Muscle layer of colon (tissue), 2 donors: ENCODE measurements at regions not wholly inside any gene's neighbourhood (a gene's known extent, or its start where the extent isn't known, plus 50 kb on each side); places are given as distances from the start of the nearest gene placed in this dataset.

Experiments
- H3K27ac ChIP-seq: one replicate; pipeline ENCODE4 v1.7.0; 2013; ENCODE audit warnings: low read depth, mild to moderate bottlenecking, low read length, moderate library complexity
- H3K27me3 ChIP-seq, 2 donors: one replicate each; pipeline ENCODE4 v1.7.0; 2013; ENCODE audit warnings: low read length in 2 of 2, mild to moderate bottlenecking in 2 of 2; ENCODE audit not compliant: insufficient read depth in 2 of 2, control insufficient read depth in 1 of 2
- H3K36me3 ChIP-seq: one replicate; pipeline ENCODE4 v1.7.0; 2013; ENCODE audit warnings: mild to moderate bottlenecking, low read length; ENCODE audit not compliant: insufficient read depth
- H3K4me1 ChIP-seq: one replicate; pipeline ENCODE4 v1.7.0; 2013; ENCODE audit warnings: mild to moderate bottlenecking, low read length; ENCODE audit not compliant: insufficient read depth
- H3K4me3 ChIP-seq, 2 donors: one replicate each; pipeline ENCODE4 v1.7.0; 2013; ENCODE audit warnings: low read length in 2 of 2, low read depth in 1 of 2, mild to moderate bottlenecking in 1 of 2, moderate library complexity in 1 of 2
- H3K9ac ChIP-seq: one replicate; pipeline ENCODE4 v1.7.0; 2013; ENCODE audit warnings: low read length
- H3K9me3 ChIP-seq: one replicate; pipeline ENCODE4 v1.7.0; 2013; ENCODE audit warnings: mild to moderate bottlenecking, low read length
- donor health status: abdominal sarcoma.
- donor health status: Adenocarcinoma of cecum.

DNA sequence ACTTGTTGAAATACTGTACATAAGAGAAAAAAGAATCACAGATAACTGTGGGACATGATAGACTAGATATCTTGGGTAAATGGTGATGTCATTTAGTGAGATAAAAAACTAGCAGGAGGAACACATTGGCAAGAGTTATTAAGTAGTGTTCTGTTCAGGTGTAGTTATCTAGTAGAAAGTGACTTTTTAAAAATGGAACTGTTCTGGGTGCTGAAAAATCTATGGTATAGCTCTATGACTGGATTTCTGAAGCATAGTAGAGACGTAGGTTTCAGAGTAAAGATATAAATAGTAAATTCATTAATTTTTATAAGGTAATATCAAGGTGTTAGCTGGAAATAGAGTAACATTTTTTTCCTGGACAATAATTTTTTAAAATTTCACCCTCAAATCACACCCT, 225.1 kb upstream of the UGT8 start:
- Histone ChIP-seq H3K4me1 (no peaks in the 10 kb centered on the region), H3K27ac (no peak overlapping the region), H3K36me3 (no peaks in the 10 kb centered on the region), H3K9ac (no peak overlapping the region), H3K4me3 (no peak overlapping the region), H3K9me3 (no peaks in the 10 kb centered on the region), H3K27me3 (no peaks in the 10 kb centered on the region)

DNA sequence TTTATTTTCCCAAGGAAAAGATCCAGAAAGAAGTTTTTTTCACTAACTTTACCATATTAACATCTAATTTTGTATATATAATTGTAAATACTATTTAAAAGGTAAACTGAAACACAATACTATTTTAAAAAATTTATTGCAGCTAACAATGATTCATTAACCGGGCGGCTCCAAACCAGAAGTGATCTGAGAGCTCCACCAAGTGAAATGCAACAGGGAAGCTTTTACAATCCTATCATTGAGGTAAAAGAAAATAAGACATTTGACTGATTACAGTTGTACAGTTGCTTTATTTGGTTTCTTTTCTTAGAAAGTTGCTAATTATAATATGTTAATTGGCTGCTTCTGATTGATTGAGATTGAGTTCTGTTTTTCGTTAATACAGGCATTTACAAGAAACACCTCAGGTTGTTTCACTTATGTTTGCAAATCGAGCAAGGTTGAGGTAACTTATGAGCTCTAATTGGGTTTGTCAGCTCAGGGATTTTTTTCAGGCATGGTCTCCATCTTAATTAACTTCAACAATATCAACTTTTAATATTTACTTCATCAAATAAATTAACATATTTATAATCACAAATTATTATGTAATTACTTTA, 220.2 kb upstream of the UGT8 start:
- H3K36me3 ChIP-seq, result no peaks in the 10 kb centered on the region
- H3K27ac ChIP-seq, result no peak overlapping the region
- H3K9ac ChIP-seq, result no peak overlapping the region

DNA sequence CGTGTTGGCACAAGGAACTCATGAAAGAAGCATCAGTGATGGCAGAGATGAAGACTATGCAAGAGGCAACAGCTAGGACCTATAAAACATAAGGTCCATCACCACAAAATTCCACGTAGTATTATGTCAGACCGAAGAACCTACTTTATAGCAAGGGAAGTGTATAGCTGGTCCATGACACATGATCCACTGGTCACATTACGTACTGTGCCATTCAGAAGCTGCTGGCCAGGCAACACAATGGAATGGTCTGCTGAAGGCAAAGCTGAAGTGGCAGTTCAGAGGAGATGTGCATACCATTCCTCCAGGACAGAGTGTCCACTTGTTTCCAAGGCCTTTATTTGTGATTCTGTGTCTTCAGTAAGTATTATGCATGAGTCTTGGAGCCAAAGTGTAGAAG, 215.5 kb upstream of the UGT8 start:
- no peaks in the 10 kb centered on the region for H3K36me3 ChIP-seq
- no peak overlapping the region for H3K27ac ChIP-seq
- H3K27me3 ChIP-seq, result no peaks in the 10 kb centered on the region
- H3K4me3 ChIP-seq, result no peak overlapping the region
- H3K9me3 ChIP-seq, result no peaks in the 10 kb centered on the region
- H3K9ac ChIP-seq, result no peak overlapping the region
- no peaks in the 10 kb centered on the region for H3K4me1 ChIP-seq

More for the DNA sequence above, 220.2 kb upstream of the UGT8 start:
- Histone ChIP-seq H3K4me3 (no peak overlapping the region), H3K4me1 (no peaks in the 10 kb centered on the region), H3K9me3 (no peaks in the 10 kb centered on the region), H3K27me3 (no peaks in the 10 kb centered on the region)

DNA sequence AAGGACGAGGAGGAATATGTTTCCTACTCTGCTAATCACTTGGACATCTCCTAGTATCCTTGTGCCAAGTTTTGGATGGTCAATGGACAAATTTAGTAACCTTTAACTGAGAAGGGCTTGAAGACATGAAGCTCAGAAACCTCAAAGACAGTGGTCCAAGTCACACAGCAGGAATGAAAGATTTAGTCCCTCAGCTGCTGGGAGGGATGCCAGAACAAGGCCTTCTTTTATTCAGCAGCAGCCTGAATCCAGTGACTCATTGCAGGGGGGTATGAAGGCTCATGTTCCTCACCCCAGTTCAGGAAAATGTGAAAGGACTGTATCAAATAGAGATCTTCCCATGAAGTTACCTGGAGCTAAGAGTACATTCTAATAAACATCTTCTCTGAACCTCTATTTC, 214.9 kb upstream of the UGT8 start:
- H3K27ac ChIP-seq, result no peak overlapping the region
- H3K36me3 ChIP-seq, result no peaks in the 10 kb centered on the region
- no peaks in the 10 kb centered on the region for H3K27me3 ChIP-seq
- no peaks in the 10 kb centered on the region for H3K9me3 ChIP-seq
- no peak overlapping the region for H3K9ac ChIP-seq
- H3K4me3 ChIP-seq, result no peak overlapping the region
- no peaks in the 10 kb centered on the region for H3K4me1 ChIP-seq

DNA sequence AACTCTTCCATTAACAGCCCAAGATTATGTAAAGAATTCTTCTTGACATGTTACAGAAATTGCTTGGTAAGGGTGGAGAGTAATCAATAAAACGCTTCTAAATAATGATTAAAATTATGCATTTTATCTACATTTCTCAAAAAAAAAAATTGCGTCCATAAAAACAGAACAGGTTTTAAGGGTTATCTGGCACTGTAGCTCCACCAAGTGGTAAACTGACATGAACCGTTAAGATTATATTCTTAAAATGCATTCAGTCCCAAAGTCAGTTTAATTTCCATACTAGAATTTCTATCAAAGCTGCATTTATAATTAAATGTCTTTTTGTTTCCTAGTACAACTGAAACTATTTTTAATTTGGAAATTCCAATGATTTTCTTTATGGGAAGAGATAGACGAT, 214.0 kb upstream of the UGT8 start:
- no peak overlapping the region for H3K27ac ChIP-seq
- no peak overlapping the region for H3K4me3 ChIP-seq
- no peaks in the 10 kb centered on the region for H3K27me3 ChIP-seq
- no peaks in the 10 kb centered on the region for H3K4me1 ChIP-seq
- H3K9ac ChIP-seq, result no peak overlapping the region
- H3K36me3 ChIP-seq, result no peaks in the 10 kb centered on the region
- no peaks in the 10 kb centered on the region for H3K9me3 ChIP-seq

DNA sequence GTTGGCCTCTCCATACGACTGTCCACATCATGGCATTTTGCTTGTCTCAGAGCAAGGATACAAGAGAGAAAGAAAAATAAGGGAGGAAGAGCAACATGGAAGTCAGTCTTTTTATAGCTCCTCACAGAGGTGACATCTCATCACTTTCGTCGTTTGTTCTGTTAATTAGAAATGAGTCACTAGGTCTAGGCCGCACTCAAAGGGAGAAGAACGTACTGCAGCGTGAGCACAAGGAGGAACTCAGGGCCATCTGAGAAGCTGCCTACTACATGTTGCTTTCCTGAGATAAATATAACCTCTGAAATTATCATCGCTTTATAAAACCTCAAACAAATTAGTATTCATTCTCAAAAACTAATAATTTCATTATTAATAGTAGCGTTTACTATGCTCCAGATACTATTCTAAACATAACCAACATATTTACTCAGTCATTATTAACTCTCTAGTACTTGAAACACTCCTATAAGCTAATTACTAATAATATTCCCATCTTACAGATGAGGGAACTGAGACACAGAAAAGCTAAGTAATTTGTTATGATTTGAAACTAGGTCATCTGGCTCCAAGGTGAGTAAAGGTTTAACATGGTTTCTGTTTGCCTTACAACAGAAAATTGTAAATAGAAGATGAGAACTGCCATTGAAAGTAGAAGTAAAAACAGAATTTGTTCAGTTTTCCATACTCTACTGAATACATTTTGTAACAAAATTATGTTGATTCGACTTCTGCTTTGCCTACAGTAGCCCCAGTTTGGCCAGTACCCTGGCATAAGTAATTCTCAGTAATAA, 213.2 kb upstream of the UGT8 start:
- Histone ChIP-seq H3K4me1 (no peaks in the 10 kb centered on the region), H3K9ac (no peak overlapping the region), H3K36me3 (no peaks in the 10 kb centered on the region), H3K4me3 (no peak overlapping the region), H3K27ac (no peak overlapping the region), H3K9me3 (no peaks in the 10 kb centered on the region), H3K27me3 (no peaks in the 10 kb centered on the region)

DNA sequence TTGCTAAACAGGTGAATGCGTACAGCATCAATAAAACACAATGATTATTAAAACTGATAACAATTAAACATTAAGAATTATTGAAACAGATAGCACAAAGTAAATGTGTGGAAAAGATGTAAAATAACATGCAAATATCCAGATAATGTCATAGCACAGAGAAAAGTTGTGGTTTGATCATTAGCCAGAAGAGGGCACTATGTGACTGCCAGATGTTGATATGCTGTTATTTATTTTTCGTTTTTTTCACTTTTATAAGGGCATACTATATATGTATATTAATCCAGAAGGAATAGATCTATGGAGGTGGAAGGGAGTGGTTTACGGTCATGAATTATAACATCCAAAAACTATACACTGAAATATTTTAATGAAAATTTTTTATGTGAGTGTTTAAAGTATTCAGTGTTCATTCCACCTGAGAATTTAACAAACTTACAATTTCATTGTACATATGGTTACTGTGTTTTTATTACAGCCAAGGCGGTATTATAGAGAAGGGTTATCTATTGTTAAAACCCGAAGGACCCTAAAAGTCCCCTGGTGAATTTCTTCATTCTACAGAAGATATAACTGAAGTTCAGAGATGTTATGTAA, 211.9 kb upstream of the UGT8 start:
- no peaks in the 10 kb centered on the region for H3K36me3 ChIP-seq
- H3K4me3 ChIP-seq, result no peak overlapping the region
- H3K27ac ChIP-seq, result no peak overlapping the region
- H3K27me3 ChIP-seq, result no peaks in the 10 kb centered on the region
- no peaks in the 10 kb centered on the region for H3K4me1 ChIP-seq
- H3K9me3 ChIP-seq, result no peaks in the 10 kb centered on the region
- H3K9ac ChIP-seq, result no peak overlapping the region

DNA sequence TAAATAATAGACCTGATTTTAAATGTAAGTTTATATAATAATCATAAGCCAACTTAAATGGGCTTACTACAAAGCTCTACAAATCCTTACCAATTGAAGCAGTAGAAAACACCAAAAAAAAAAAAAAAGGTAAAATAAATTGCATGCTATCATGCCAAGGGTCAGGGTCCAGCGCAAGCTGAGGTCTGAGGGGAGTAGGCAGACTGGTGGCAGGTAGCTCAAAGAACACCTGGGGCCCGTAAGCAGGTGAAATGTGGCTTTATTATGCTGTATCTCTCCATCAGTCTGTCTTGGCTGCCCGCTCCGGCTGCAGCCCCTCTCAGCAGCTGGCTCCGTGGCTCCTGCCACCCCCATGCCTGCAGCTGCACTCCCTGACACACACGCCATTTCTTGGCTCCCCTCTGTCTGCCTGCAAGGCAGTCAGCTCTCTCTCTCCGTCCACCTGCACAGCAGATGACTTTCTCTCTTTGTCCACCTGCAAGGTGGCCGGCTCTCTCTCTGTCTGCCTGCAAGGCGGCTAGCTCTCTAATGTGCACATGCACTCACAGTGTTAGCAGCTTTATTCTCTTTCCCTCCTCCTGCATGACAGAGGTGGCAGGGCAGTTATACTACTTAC, 209.4 kb upstream of the UGT8 start:
- H3K4me3 ChIP-seq, result no peak overlapping the region
- no peaks in the 10 kb centered on the region for H3K9me3 ChIP-seq
- no peaks in the 10 kb centered on the region for H3K27me3 ChIP-seq
- H3K9ac ChIP-seq, result no peak overlapping the region
- no peak overlapping the region for H3K27ac ChIP-seq
- H3K36me3 ChIP-seq, result no peaks in the 10 kb centered on the region
- H3K4me1 ChIP-seq, result no peaks in the 10 kb centered on the region

DNA sequence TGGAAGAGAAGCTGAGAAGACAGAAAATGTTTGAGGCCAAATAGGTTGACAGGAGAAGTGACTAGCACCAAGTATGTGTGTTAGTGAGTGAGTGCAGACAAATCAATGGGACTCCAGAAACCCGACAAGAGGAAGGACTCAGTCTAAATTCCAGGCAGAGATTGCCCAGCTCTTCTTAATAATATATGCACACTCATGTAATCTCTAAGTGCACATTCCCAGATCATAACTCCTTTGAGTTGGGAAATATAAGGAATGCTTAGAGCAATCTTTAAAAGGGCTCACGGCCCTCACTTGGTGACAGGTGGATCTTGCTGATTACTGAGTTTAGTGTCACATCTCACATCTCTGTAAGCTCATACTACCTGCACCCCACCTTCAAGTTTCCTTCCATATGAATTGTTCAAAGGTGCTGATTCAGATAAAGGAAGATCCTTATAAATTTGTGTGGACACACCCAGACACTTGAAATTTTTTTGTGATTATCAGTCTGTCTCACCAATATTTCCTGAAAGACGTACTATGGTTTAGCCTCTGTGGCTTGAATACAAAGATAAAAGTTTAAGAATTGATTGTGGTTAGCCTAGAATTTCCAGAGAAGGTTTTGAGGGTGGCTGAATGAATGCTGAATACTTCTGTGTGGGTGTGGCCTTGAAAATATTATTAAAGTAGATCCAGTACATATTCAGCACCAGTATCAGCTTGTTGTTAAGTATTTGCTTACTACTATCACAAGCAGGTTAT, 205.1 kb upstream of the UGT8 start:
- no peaks in the 10 kb centered on the region for H3K4me1 ChIP-seq
- H3K27me3 ChIP-seq, result no peaks in the 10 kb centered on the region
- no peaks in the 10 kb centered on the region for H3K36me3 ChIP-seq
- no peak overlapping the region for H3K4me3 ChIP-seq
- no peaks in the 10 kb centered on the region for H3K9me3 ChIP-seq
- H3K27ac ChIP-seq, result no peak overlapping the region
- H3K9ac ChIP-seq, result no peak overlapping the region

DNA sequence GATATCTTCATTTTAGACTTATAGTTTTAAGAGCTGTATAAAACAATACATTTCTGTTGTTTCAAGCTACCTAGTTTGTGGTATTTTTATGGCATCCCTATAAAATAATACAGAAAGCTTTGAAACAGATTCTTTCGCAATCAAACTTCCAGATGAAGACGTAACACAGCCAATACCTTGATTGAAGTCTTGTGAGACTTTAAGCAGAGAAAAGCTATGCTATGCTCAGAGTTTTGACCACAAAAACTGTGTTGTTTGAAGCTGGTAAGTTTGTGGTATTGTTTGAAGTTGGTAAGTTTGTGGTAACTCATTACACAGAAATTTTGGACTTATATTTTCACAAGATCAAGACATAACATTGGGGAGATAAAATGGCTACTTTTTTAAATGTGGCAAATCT, 201.8 kb upstream of the UGT8 start:
- H3K9me3 ChIP-seq, result no peaks in the 10 kb centered on the region
- H3K36me3 ChIP-seq, result no peaks in the 10 kb centered on the region
- H3K4me3 ChIP-seq, result no peak overlapping the region
- no peaks in the 10 kb centered on the region for H3K27me3 ChIP-seq
- H3K4me1 ChIP-seq, result no peaks in the 10 kb centered on the region
- H3K27ac ChIP-seq, result no peak overlapping the region
- H3K9ac ChIP-seq, result no peak overlapping the region

DNA sequence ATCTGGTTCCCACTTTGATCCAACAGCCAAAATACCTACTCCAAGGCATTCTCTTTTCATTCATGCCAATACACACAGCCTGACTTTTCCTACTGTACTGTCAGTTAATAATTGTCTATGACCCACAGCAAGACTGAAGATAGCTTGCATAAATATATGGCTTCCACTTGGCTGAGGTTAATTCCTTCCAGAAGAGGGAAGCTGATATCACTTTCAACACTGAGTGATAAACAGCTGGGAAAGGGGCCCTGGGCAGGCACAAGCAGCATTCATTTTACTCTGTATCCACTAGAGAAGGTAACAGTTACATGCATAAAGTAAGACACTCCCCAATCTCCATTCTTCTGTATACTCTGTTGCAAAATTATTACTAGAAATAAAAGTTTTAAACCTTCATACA, 200.2 kb upstream of the UGT8 start:
- Histone ChIP-seq H3K27ac (no peak overlapping the region), H3K9ac (no peak overlapping the region), H3K36me3 (no peaks in the 10 kb centered on the region), H3K27me3 (no peaks in the 10 kb centered on the region), H3K4me1 (no peaks in the 10 kb centered on the region), H3K9me3 (no peaks in the 10 kb centered on the region), H3K4me3 (no peak overlapping the region)
